OCI-LY1 (cell line): ENCODE measurements at regions not wholly inside any gene's neighbourhood (a gene's known extent, or its start where the extent isn't known, plus 50 kb on each side); places are given as distances from the start of the nearest gene placed in this dataset.

Experiments
- CTCF ChIP-seq: fragments of 200-600 bp; sonication (generic), shearing (Covaris generic); IDR thresholded peaks from 2 replicates; pipeline ENCODE4 v1.5.1; 2017; ENCODE audit warnings: mild to moderate bottlenecking, antibody characterized with exemption, low read length, moderate library complexity, mixed read lengths
- EZH2 ChIP-seq: fragments of 200-600 bp; sonication (generic), shearing (Covaris generic); IDR thresholded peaks from 2 replicates; pipeline ENCODE4 v1.8.0; 2017; ENCODE audit warnings: borderline replicate concordance, mixed run types, mild to moderate bottlenecking, antibody characterized with exemption, low read length, moderate library complexity, mixed read lengths

- TF ChIP-seq CTCF (no peak), EZH2 (no peak)
Measured at GRCh38 chr3:181212271-181212670, 222.7 kb upstream of the DNAJC19 start.
